ENCODE measurements at regions not wholly inside any gene's neighbourhood (a gene's known extent, or its start where the extent isn't known, plus 50 kb on each side); places are given as distances from the start of the nearest gene placed in this dataset.

GRCh38 chr5:3251784-3252183, 343.8 kb upstream of the IRX1 start:
- no peaks in the 10 kb centered on the region for H3K36me3 Mint-ChIP-seq (ENCODE audit: unreplicated experiment)
- DNase-seq (ENCODE audit: extremely low spot score, unreplicated experiment): no peak
- H3K27ac Mint-ChIP-seq (ENCODE audit: unreplicated experiment): no peak overlapping the region
- H3K4me3 Mint-ChIP-seq (ENCODE audit: unreplicated experiment): no peak overlapping the region
- H3K27me3 Mint-ChIP-seq (ENCODE audit: unreplicated experiment): no peaks in the 10 kb centered on the region
- TF ChIP-seq CTCF (IDR thresholded peaks at IDR 0.05): no peak
- no peaks in the 10 kb centered on the region for H3K4me1 Mint-ChIP-seq (ENCODE audit: unreplicated experiment)
- peaks cover 49% of the 10 kb centered on the region for H3K9me3 Mint-ChIP-seq (ENCODE audit: unreplicated experiment)

- no peak overlapping the region for H3K4me3 Mint-ChIP-seq (ENCODE audit: unreplicated experiment)
- H3K36me3 Mint-ChIP-seq (ENCODE audit: unreplicated experiment): no peaks in the 10 kb centered on the region
- no peaks in the 10 kb centered on the region for H3K4me1 Mint-ChIP-seq (ENCODE audit: unreplicated experiment)
- H3K27ac Mint-ChIP-seq (ENCODE audit: unreplicated experiment): no peak overlapping the region
- DNase-seq (ENCODE audit: extremely low spot score, unreplicated experiment): no peak
- H3K27me3 Mint-ChIP-seq (ENCODE audit: unreplicated experiment): no peaks in the 10 kb centered on the region
- peaks cover 54% of the 10 kb centered on the region for H3K9me3 Mint-ChIP-seq (ENCODE audit: unreplicated experiment)
- TF ChIP-seq CTCF (IDR thresholded peaks at IDR 0.05): no peak
These were observed 346.2 kb upstream of the IRX1 start for GRCh38 chr5:3249401-3249800.

- no peaks in the 10 kb centered on the region for H3K4me1 Mint-ChIP-seq (ENCODE audit: unreplicated experiment)
- no peaks in the 10 kb centered on the region for H3K27me3 Mint-ChIP-seq (ENCODE audit: unreplicated experiment)
- peaks cover 43% of the 10 kb centered on the region for H3K9me3 Mint-ChIP-seq (ENCODE audit: unreplicated experiment)
- no peak overlapping the region for H3K4me3 Mint-ChIP-seq (ENCODE audit: unreplicated experiment)
- no peak for DNase-seq (ENCODE audit: extremely low spot score, unreplicated experiment)
- no peak overlapping the region for H3K27ac Mint-ChIP-seq (ENCODE audit: unreplicated experiment)
- no peaks in the 10 kb centered on the region for H3K36me3 Mint-ChIP-seq (ENCODE audit: unreplicated experiment)
- no peak for TF ChIP-seq CTCF (IDR thresholded peaks at IDR 0.05)
These were observed 358.3 kb upstream of the IRX1 start for GRCh38 chr5:3237276-3237868.

GRCh38 chr5:3234566-3234965, 361.1 kb upstream of the IRX1 start:
- no peak for DNase-seq (ENCODE audit: extremely low spot score, unreplicated experiment)
- no peak overlapping the region for H3K4me3 Mint-ChIP-seq (ENCODE audit: unreplicated experiment)
- no peaks in the 10 kb centered on the region for H3K27me3 Mint-ChIP-seq (ENCODE audit: unreplicated experiment)
- H3K9me3 Mint-ChIP-seq (ENCODE audit: unreplicated experiment): peaks cover 33% of the 10 kb centered on the region
- H3K4me1 Mint-ChIP-seq (ENCODE audit: unreplicated experiment): no peaks in the 10 kb centered on the region
- H3K27ac Mint-ChIP-seq (ENCODE audit: unreplicated experiment): no peak overlapping the region
- H3K36me3 Mint-ChIP-seq (ENCODE audit: unreplicated experiment): no peaks in the 10 kb centered on the region
- no peak for TF ChIP-seq CTCF (IDR thresholded peaks at IDR 0.05)

- no peak for TF ChIP-seq CTCF (IDR thresholded peaks at IDR 0.05)
- no peaks in the 10 kb centered on the region for H3K4me1 Mint-ChIP-seq (ENCODE audit: unreplicated experiment)
- H3K9me3 Mint-ChIP-seq (ENCODE audit: unreplicated experiment): peaks cover 46% of the 10 kb centered on the region
- H3K27ac Mint-ChIP-seq (ENCODE audit: unreplicated experiment): no peak overlapping the region
- no peaks in the 10 kb centered on the region for H3K27me3 Mint-ChIP-seq (ENCODE audit: unreplicated experiment)
- peaks cover 3% of the 10 kb centered on the region for H3K36me3 Mint-ChIP-seq (ENCODE audit: unreplicated experiment)
- DNase-seq (ENCODE audit: extremely low spot score, unreplicated experiment): no peak
- no peak overlapping the region for H3K4me3 Mint-ChIP-seq (ENCODE audit: unreplicated experiment)
These were observed 364.7 kb upstream of the IRX1 start for GRCh38 chr5:3230941-3231340.
